SK-N-SH (cell line): ENCODE measurements at regions not wholly inside any gene's neighbourhood (a gene's known extent, or its start where the extent isn't known, plus 50 kb on each side); places are given as distances from the start of the nearest gene placed in this dataset.

Source experiments
- CTCF ChIA-PET: fragments of 300-600, 350-600 bp; formaldehyde crosslinking; extraction: SDS; loops from one replicate; lab custom pipeline; 2021; lab: Yijun Ruan, JAX
- POLR2A ChIA-PET: fragments of 350-600 bp; sonication (Branson Sonifier 250); formaldehyde crosslinking; extraction: SDS; loops from one replicate; lab custom pipeline; 2020; ENCODE audit warnings: antibody characterized with exemption, inconsistent platforms; lab: Yijun Ruan, JAX
- DNase-seq: peaks from one replicate; pipeline ENCODE4 v3.0.0; 2012
- H2AFZ ChIP-seq: fragments of 200-600 bp; sonication (generic); 2 replicates; pipeline ENCODE4 v1.8.1; 2016; ENCODE audit warnings: antibody characterized with exemption, mild to moderate bottlenecking, low read depth
- H3F3A ChIP-seq: fragments of 200-600 bp; sonication (generic); replicated peaks from 2 replicates; pipeline ENCODE3; 2016; ENCODE audit warnings: antibody characterized with exemption, mild to moderate bottlenecking; ENCODE audit not compliant: insufficient read depth
- H3K27ac ChIP-seq, 2 experiments: fragments of 200-500 bp in 1 of 2; fragments of 200-600 bp in 1 of 2; sonication (Bioruptor generic) in 1 of 2; sonication (generic), shearing (Covaris generic) in 1 of 2; 2 replicates each; pipeline versions ENCODE4 v1.5.1 to v1.6.1; 2014 to 2016; ENCODE audit warnings: low read depth in 2 of 2, inconsistent platforms in 1 of 2, low read length in 1 of 2, mild to moderate bottlenecking in 1 of 2, mixed read lengths in 1 of 2
- H3K27me3 ChIP-seq: fragments of 200-600 bp; sonication (generic), shearing (Covaris generic); 2 replicates; pipeline ENCODE4 v1.6.1; 2016; ENCODE audit warnings: mixed run types; ENCODE audit not compliant: insufficient read depth
- H3K36me3 ChIP-seq, 2 experiments: fragments of 200-500 bp in 1 of 2; fragments of 200-600 bp in 1 of 2; sonication (Bioruptor generic) in 1 of 2; sonication (generic) in 1 of 2; replicated peaks in 1 of 2; 2 replicates each; pipeline versions ENCODE3 to v1.5.1; 2014 to 2016; ENCODE audit warnings: low read length in 1 of 2, mild to moderate bottlenecking in 1 of 2; ENCODE audit not compliant: insufficient read depth in 2 of 2, control insufficient read depth in 1 of 2
- H3K4me1 ChIP-seq, 2 experiments: fragments of 200-500 bp in 1 of 2; fragments of 200-600 bp in 1 of 2; sonication (Bioruptor generic) in 1 of 2; sonication (generic), shearing (Covaris generic) in 1 of 2; 2 replicates each; pipeline versions ENCODE4 v1.5.1 to v1.6.1; 2014 to 2016; ENCODE audit warnings: low read depth in 1 of 2, low read length in 1 of 2, mixed run types in 1 of 2; ENCODE audit not compliant: insufficient read depth in 2 of 2, control insufficient read depth in 1 of 2
- H3K4me2 ChIP-seq: fragments of 200-600 bp; sonication (generic), shearing (Covaris generic); 2 replicates; pipeline ENCODE4 v1.6.1; 2017; ENCODE audit warnings: mixed run types
- H3K4me3 ChIP-seq, 2 experiments: fragments of 200-500 bp in 1 of 2; fragments of 200-600 bp in 1 of 2; sonication (Bioruptor generic) in 1 of 2; sonication (generic), shearing (Covaris generic) in 1 of 2; 2 replicates each; pipeline versions ENCODE4 v1.5.1 to v1.8.1; 2014 to 2016; ENCODE audit warnings: low read depth in 2 of 2, inconsistent platforms in 1 of 2, low read length in 1 of 2, mild to moderate bottlenecking in 1 of 2, mixed read lengths in 1 of 2, moderate library complexity in 1 of 2
- H3K79me2 ChIP-seq: fragments of 200-600 bp; sonication (generic); 2 replicates; pipeline ENCODE4 v1.8.1; 2017; ENCODE audit warnings: mild to moderate bottlenecking; ENCODE audit not compliant: insufficient read depth
- H3K9ac ChIP-seq: fragments of 200-600 bp; sonication (generic); 2 replicates; pipeline ENCODE4 v1.6.1; 2017; ENCODE audit warnings: mixed run types
- H3K9me2 ChIP-seq: fragments of 200-600 bp; sonication (generic); 2 replicates; pipeline ENCODE4 v1.6.1; 2017; ENCODE audit warnings: mixed run types
- H3K9me3 ChIP-seq: fragments of 200-600 bp; sonication (generic); 2 replicates; pipeline ENCODE4 v1.6.1; 2017; ENCODE audit warnings: mixed run types, mild to moderate bottlenecking, moderate library complexity
- H4K20me1 ChIP-seq: fragments of 200-600 bp; sonication (generic); 2 replicates; pipeline ENCODE4 v1.6.1; 2017; ENCODE audit warnings: mild to moderate bottlenecking, mixed run types; ENCODE audit not compliant: insufficient read depth
- CTCF ChIP-seq: fragments of 200-600 bp; sonication (generic); IDR thresholded peaks from 2 replicates; pipeline ENCODE4 v1.6.1; 2017; ENCODE audit warnings: antibody characterized with exemption, mild to moderate bottlenecking, moderate library complexity
- FOSL2 ChIP-seq: IDR thresholded peaks from 2 replicates; pipeline ENCODE4 v1.4.0; 2012; ENCODE audit warnings: low read depth, mild to moderate bottlenecking, moderate library complexity, borderline replicate concordance
- GABPA ChIP-seq: IDR thresholded peaks from 2 replicates; pipeline ENCODE4 v1.4.0; 2012; ENCODE audit warnings: low read depth, mild to moderate bottlenecking
- GATA2 ChIP-seq: sonication (generic); formaldehyde crosslinking; IDR thresholded peaks from 2 replicates; pipeline ENCODE4 v1.5.0; 2020; ENCODE audit warnings: mild to moderate bottlenecking, missing genetic modification reagents
- IRF3 ChIP-seq: fragments of 150-350 bp; IDR thresholded peaks from 2 replicates; pipeline ENCODE4 v1.6.1; 2016; ENCODE audit warnings: mild to moderate bottlenecking, low read depth, low read length
- MAX ChIP-seq: IDR thresholded peaks from 2 replicates; pipeline ENCODE4 v1.4.0; 2012; ENCODE audit warnings: low read depth
- MEF2A ChIP-seq: IDR thresholded peaks from 2 replicates; pipeline ENCODE4 v1.4.0; 2012; ENCODE audit warnings: low read depth, borderline replicate concordance
- PBX3 ChIP-seq: IDR thresholded peaks from 2 replicates; pipeline ENCODE4; 2012
- RAD21 ChIP-seq: IDR thresholded peaks from 2 replicates; pipeline ENCODE4 v1.6.1; 2012; ENCODE audit warnings: mild to moderate bottlenecking, low read length
- RCOR1 ChIP-seq: fragments of 150-350 bp; IDR thresholded peaks from 2 replicates; pipeline ENCODE4 v1.6.1; 2017; ENCODE audit warnings: antibody characterized with exemption, low read length
- REST ChIP-seq: IDR thresholded peaks from 2 replicates; pipeline ENCODE4 v1.6.1; 2012; ENCODE audit warnings: mild to moderate bottlenecking, low read depth, low read length, moderate library complexity
- RXRA ChIP-seq: IDR thresholded peaks from 2 replicates; pipeline ENCODE4 v1.4.0; 2012; ENCODE audit warnings: low read depth, mild to moderate bottlenecking, borderline replicate concordance
- SMC3 ChIP-seq: IDR thresholded peaks from 2 replicates; pipeline ENCODE4 v1.6.1; 2012; ENCODE audit warnings: low read depth, low read length, improper control_type of control experiment
- TAF1 ChIP-seq: IDR thresholded peaks from 2 replicates; pipeline ENCODE4 v1.6.1; 2012; ENCODE audit warnings: low read depth, mild to moderate bottlenecking, low read length, moderate library complexity, borderline replicate concordance
- TEAD4 ChIP-seq: IDR thresholded peaks from 2 replicates; pipeline ENCODE4 v1.4.0; 2012; ENCODE audit warnings: mild to moderate bottlenecking, borderline replicate concordance; ENCODE audit not compliant: insufficient read depth
- USF2 ChIP-seq: fragments of 150-350 bp; IDR thresholded peaks from 2 replicates; pipeline ENCODE4 v1.6.1; 2017; ENCODE audit warnings: antibody characterized with exemption, low read length, low read depth, borderline replicate concordance
- YY1 ChIP-seq: IDR thresholded peaks from 2 replicates; pipeline ENCODE4 v1.4.0; 2012; ENCODE audit warnings: low read depth, mild to moderate bottlenecking
- WGBS: methylation state at CpG from one replicate; pipeline ENCODE4 v1.1.6; 2017; ENCODE audit warnings: low lambda C conversion rate; 5-methylcytosine and 5-hydroxymethylcytosine counted together

- H3F3A ChIP-seq, result no peaks in the 10 kb centered on the region
- H3K27me3 ChIP-seq, result no peaks in the 10 kb centered on the region
- H4K20me1 ChIP-seq, result no peaks in the 10 kb centered on the region
- ChIA-PET CTCF (interaction anchor here (1.8 kb wide), 1 partner anchor 79 kb away, joined by 4 read pairs; no protein-coding TSS in a partner anchor), POLR2A (no interaction called here)
- H2AFZ ChIP-seq, result peak overlapping the region; percentile 49; the same call in 1 of the 2 replicates
- no peaks in the 10 kb centered on the region for H3K36me3 ChIP-seq
- 64% methylated on average over 8 of the region's 8 CpGs for WGBS
- H3K9me2 ChIP-seq, result no peaks in the 10 kb centered on the region
- no peaks in the 10 kb centered on the region for H3K79me2 ChIP-seq
- no peaks in the 10 kb centered on the region for H3K9me3 ChIP-seq
- no peaks in the 10 kb centered on the region for H3K4me1 ChIP-seq
- TF ChIP-seq TAF1 (no peak), RAD21 (no peak), REST (no peak), PBX3 (no peak), FOSL2 (no peak), TEAD4 (no peak), YY1 (no peak), RCOR1 (no peak), CTCF (no peak), IRF3 (no peak), USF2 (no peak), MEF2A (no peak), GABPA (no peak), SMC3 (no peak), MAX (no peak), RXRA (no peak), GATA2 (CRISPR knock-in tag) (no peak)
- TF ChIP-seq, all 33 proteins: peak for 0
- no peak overlapping the region for H3K4me3 ChIP-seq
- H3K27ac ChIP-seq, result no peak overlapping the region
- no peak overlapping the region for H3K9ac ChIP-seq
- DNase-seq, result no peak
- H3K4me2 ChIP-seq, result no peak overlapping the region
Measured at GRCh38 chr1:233520261-233521191, 93.4 kb upstream of the KCNK1 start.
